Sigmoid colon (tissue), 6 donors: ENCODE measurements at regions not wholly inside any gene's neighbourhood (a gene's known extent, or its start where the extent isn't known, plus 50 kb on each side); places are given as distances from the start of the nearest gene placed in this dataset.

Experiments
- DNase-seq: peaks from one replicate; pipeline ENCODE4 v3.0.0-alpha.2; 2019
- H3K27ac ChIP-seq, 4 donors: fragments of 200-600 bp; sonication (generic); one replicate each; pipeline ENCODE4 v1.5.1; 2016 to 2019; ENCODE audit warnings: mild to moderate bottlenecking in 1 of 4
- H3K27me3 ChIP-seq, 3 donors: fragments of 200-600 bp; sonication (generic); one replicate each; pipeline ENCODE4 v1.5.1; 2019; ENCODE audit warnings: mild to moderate bottlenecking in 1 of 3
- H3K36me3 ChIP-seq, 4 donors: fragments of 200-600 bp; sonication (generic); one replicate each; pipeline ENCODE4 v1.5.1; 2016 to 2019
- H3K4me1 ChIP-seq, 4 donors: fragments of 200-600 bp; sonication (generic); one replicate each; pipeline ENCODE4 v1.5.1; 2017 to 2019
- H3K4me3 ChIP-seq, 4 donors: fragments of 200-600 bp; sonication (generic); one replicate each; pipeline ENCODE4 v1.5.1; 2017 to 2019; ENCODE audit warnings: mild to moderate bottlenecking in 2 of 4, moderate library complexity in 1 of 4
- H3K9me3 ChIP-seq, 4 donors: fragments of 200-600 bp in 3 of 4; sonication (generic) in 3 of 4; one replicate each; pipeline versions ENCODE4 v1.5.1 to v1.6.1; 2013 to 2019
- EP300 ChIP-seq, 4 donors: sonication (generic); formaldehyde crosslinking; IDR thresholded peaks; one replicate each; pipeline ENCODE4 v1.6.1; 2017; ENCODE audit warnings: antibody characterized with exemption in 4 of 4
- POLR2A ChIP-seq, 2 donors: fragments of 450-650 bp; IDR thresholded peaks; one replicate each; pipeline ENCODE4 v1.6.1; 2016; ENCODE audit warnings: antibody characterized with exemption in 2 of 2, mild to moderate bottlenecking in 2 of 2, moderate library complexity in 2 of 2
- POLR2AphosphoS5 ChIP-seq, 4 donors: sonication (generic); formaldehyde crosslinking; IDR thresholded peaks; one replicate each; pipeline ENCODE4 v1.6.1; 2017; ENCODE audit warnings: antibody characterized with exemption in 4 of 4
- WGBS, 2 donors: extraction: QIAGEN DNeasy Blood & Tissue Kit; methylation state at CpG; one replicate each; pipeline ENCODE4 v1.1.7; 2013; 5-methylcytosine and 5-hydroxymethylcytosine counted together
- intact Hi-C: fragments of 100-400 bp; cut with DNase I; formaldehyde crosslinking; loops from one replicate; pipeline ENCODE4 v1.15.1; 2023
- TF ChIP-seq, protein P1 (sequence below), 4 experiments: fragments of 450-650 bp in 3 of 4; fragments of 200-600 bp in 1 of 4; IDR thresholded peaks; one replicate each; pipeline ENCODE4 v1.5.1; 2016 to 2019; ENCODE audit warnings: antibody characterized with exemption in 4 of 4, mild to moderate bottlenecking in 3 of 4, moderate library complexity in 2 of 4
- donor health status: healthy with polysubstance abuse.
- donor health status: healthy.

DNA sequence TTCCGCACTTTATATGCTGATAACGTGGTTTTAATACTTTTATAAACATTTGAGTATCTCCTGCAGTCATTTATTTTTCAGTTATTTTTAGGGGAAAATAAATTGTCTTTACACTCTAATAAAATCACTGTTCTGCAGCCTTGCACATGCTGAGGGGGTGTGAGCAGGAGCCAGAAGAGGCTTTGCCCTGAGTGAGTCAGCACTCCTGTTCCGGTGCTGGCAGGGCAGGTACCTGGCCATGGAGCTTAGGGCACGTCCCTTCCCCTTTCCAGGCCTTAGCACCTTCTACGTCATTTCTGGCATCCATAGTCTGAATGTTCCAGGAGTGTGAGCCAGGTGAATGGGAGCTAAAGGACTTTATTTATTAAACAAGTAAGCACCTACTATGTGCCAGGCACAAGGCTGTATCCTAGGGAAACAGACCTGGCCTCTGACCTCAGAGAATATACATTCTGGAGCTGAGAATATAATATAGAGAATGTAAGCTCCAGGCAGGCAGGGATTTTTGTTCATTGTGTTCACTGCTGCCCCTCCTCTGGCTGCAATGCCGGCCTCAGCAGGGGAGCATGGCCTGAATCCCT is 402.9 kb downstream of the PTPRU start:
- intact Hi-C loops = no loop called here
- no peak for DNase-seq
- H3K27ac ChIP-seq = no peak overlapping the region
- no peaks in the 10 kb centered on the region for H3K36me3 ChIP-seq
- TF ChIP-seq, protein P1, sequence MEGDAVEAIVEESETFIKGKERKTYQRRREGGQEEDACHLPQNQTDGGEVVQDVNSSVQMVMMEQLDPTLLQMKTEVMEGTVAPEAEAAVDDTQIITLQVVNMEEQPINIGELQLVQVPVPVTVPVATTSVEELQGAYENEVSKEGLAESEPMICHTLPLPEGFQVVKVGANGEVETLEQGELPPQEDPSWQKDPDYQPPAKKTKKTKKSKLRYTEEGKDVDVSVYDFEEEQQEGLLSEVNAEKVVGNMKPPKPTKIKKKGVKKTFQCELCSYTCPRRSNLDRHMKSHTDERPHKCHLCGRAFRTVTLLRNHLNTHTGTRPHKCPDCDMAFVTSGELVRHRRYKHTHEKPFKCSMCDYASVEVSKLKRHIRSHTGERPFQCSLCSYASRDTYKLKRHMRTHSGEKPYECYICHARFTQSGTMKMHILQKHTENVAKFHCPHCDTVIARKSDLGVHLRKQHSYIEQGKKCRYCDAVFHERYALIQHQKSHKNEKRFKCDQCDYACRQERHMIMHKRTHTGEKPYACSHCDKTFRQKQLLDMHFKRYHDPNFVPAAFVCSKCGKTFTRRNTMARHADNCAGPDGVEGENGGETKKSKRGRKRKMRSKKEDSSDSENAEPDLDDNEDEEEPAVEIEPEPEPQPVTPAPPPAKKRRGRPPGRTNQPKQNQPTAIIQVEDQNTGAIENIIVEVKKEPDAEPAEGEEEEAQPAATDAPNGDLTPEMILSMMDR (IDR thresholded peaks at IDR 0.05) = no peak
- no peak for TF ChIP-seq POLR2A (IDR thresholded peaks at IDR 0.05)
- TF ChIP-seq EP300 (IDR thresholded peaks at IDR 0.05) = no peak
- H3K9me3 ChIP-seq = no peaks in the 10 kb centered on the region
- WGBS, 2 donors = 60 to 73% methylated on average over 6 of the region's 6 CpGs
- H3K4me1 ChIP-seq = peaks cover 0 to under 1% (median 0%) of the 10 kb centered on the region in 4 donors
- H3K4me3 ChIP-seq = no peak overlapping the region
- no peaks in the 10 kb centered on the region for H3K27me3 ChIP-seq

DNA sequence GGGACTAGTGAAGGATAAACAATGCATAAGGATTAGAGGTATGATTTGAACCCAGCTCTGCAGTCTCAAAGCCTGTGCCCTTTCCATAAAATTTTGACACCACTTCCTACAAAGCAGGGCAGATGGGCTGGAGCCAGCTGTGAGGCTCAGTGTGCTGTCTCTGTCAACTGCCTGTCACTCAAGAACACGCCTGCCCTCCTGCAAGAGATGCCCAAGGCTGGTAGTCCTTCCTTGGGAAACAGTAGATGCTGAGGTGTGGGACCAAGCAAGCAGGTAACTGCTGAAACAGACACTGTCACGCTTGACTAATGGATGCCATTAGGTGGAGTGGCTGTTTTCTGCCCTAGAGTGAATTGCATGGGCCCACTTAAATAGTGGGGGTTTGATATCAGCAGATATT is 402.0 kb downstream of the PTPRU start:
- no peaks in the 10 kb centered on the region for H3K27me3 ChIP-seq
- no peak overlapping the region for H3K27ac ChIP-seq
- DNase-seq = no peak
- TF ChIP-seq, protein P1 (IDR thresholded peaks at IDR 0.05) = no peak
- TF ChIP-seq POLR2AphosphoS5 (IDR thresholded peaks at IDR 0.05) = no peak
- TF ChIP-seq EP300 (IDR thresholded peaks at IDR 0.05) = no peak
- no peak for TF ChIP-seq POLR2A (IDR thresholded peaks at IDR 0.05)
- H3K9me3 ChIP-seq = no peaks in the 10 kb centered on the region
- no peak overlapping the region for H3K4me3 ChIP-seq
- H3K36me3 ChIP-seq = no peaks in the 10 kb centered on the region
- 66 to 78% methylated on average over 2 of the region's 2 CpGs for WGBS, 2 donors
- peaks cover 0 to 7% (median 0%) of the 10 kb centered on the region in 4 donors for H3K4me1 ChIP-seq
- intact Hi-C loops = no loop called here

DNA sequence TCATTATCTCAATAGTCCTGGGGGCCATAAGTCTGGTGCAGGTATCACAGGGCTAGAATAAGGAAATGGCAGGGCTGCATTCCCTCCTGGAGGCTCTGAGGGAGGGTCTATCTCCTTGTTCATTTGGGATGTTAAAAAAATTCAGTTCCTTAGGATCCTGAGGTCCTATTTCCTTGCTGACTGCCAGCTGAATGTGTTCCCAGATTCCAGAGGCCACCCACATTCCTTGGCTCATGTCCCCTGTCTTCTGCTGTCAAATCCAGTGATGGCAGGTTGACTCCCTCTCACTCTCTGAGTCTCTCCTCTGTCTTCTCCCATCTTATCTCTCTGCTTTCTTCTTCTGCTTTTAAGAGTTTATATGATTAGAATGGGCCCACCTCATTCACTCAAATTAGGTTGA is 400.6 kb downstream of the PTPRU start:
- TF ChIP-seq POLR2A (IDR thresholded peaks at IDR 0.05) (no peak), EP300 (IDR thresholded peaks at IDR 0.05) (no peak), POLR2AphosphoS5 (IDR thresholded peaks at IDR 0.05) (no peak)
- TF ChIP-seq, protein P1 (IDR thresholded peaks at IDR 0.05) = no peak
- H3K9me3 ChIP-seq = no peaks in the 10 kb centered on the region
- H3K36me3 ChIP-seq = no peaks in the 10 kb centered on the region
- DNase-seq = no peak
- peaks cover 0 to 7% (median 0%) of the 10 kb centered on the region in 4 donors for H3K4me1 ChIP-seq
- intact Hi-C loops = no loop called here
- no peak overlapping the region for H3K27ac ChIP-seq
- no peak overlapping the region for H3K4me3 ChIP-seq
- no peaks in the 10 kb centered on the region for H3K27me3 ChIP-seq

DNA sequence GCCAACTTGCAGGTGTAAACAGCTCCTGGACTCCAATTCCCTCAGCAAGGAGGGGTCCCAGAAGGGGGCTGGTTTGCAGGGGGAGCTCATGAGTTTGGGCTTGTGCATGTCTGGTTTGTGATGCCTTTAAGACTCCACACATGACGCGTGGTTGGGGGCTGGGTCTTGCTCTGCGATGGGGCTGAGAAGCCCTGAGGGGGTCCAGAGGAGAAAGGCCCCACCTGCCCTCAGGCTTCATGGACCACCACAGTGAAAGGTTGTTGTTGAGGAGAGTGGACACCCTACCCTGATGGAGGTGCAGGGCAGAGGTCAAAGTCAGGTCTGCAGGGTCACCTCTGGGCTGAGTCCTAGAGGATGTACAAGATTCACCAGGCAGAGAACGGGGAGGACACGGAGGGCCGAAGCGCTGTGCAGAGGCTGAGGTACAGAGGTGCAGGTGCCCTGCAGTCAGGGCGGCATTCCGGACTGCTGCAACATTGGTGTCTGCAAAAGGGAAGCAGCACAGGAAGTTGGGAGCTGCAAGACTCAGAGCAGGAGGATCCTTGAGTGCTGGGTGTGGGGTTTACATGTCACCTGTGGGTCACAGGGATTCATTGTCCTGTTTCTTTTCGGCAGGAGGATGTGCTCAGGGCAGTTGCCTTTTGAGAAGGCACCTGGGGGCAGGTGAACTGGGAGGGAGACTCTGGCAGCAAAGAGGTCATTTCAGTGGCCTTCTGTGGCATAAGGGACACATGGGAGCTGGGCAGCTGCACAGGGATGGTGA is 399.4 kb downstream of the PTPRU start:
- Histone ChIP-seq H3K4me1 (peaks cover 0 to 7% (median 0%) of the 10 kb centered on the region in 4 donors), H3K9me3 (no peaks in the 10 kb centered on the region), H3K4me3 (no peak overlapping the region), H3K27me3 (no peaks in the 10 kb centered on the region), H3K27ac (no peak overlapping the region), H3K36me3 (no peaks in the 10 kb centered on the region)
- TF ChIP-seq EP300 (IDR thresholded peaks at IDR 0.05) = no peak
- TF ChIP-seq, protein P1 (IDR thresholded peaks at IDR 0.05) = no peak
- no peak for TF ChIP-seq POLR2AphosphoS5 (IDR thresholded peaks at IDR 0.05)
- TF ChIP-seq POLR2A (IDR thresholded peaks at IDR 0.05) = no peak
- intact Hi-C loops = no loop called here
- WGBS, 2 donors = 87 to 90% methylated on average over 10 of the region's 10 CpGs
- no peak for DNase-seq
